ENCODE measurements at regions not wholly inside any gene's neighbourhood (a gene's known extent, or its start where the extent isn't known, plus 50 kb on each side); places are given as distances from the start of the nearest gene placed in this dataset.
"Not testable (repeated sequence)": the region's sequence is repeated elsewhere in the genome, so short reads cannot be mapped to it uniquely, and the experiment has no call there.

GRCh38 chr7:67928141-67928540, 931.5 kb downstream of the TYW1 start:
- CTCF ChIA-PET: no interaction called here
- DNase-seq: no peak
- ATAC-seq: no peak
- Mint-ChIP-seq H3K27me3 (no peaks in the 10 kb centered on the region), H3K4me1 (no peaks in the 10 kb centered on the region), H3K9me3 (ENCODE audit: low read depth) (peaks cover 14% of the 10 kb centered on the region), H3K4me3 (no peak overlapping the region), H3K27ac (no peak overlapping the region), H3K36me3 (no peaks in the 10 kb centered on the region)

GRCh38 chr7:67936447-67936846, 939.8 kb downstream of the TYW1 start:
- H3K27ac Mint-ChIP-seq, ATAC-seq, CTCF ChIA-PET, H3K27me3 Mint-ChIP-seq, DNase-seq, H3K36me3 Mint-ChIP-seq, H3K4me3 Mint-ChIP-seq, H3K4me1 Mint-ChIP-seq: not testable (repeated sequence)
- H3K9me3 Mint-ChIP-seq (ENCODE audit: low read depth): peaks cover 12% of the 10 kb centered on the region

- Mint-ChIP-seq H3K4me3 (no peak overlapping the region), H3K27me3 (no peaks in the 10 kb centered on the region), H3K4me1 (no peaks in the 10 kb centered on the region), H3K9me3 (ENCODE audit: low read depth) (peaks cover 6% of the 10 kb centered on the region), H3K27ac (no peak overlapping the region), H3K36me3 (no peaks in the 10 kb centered on the region)
- CTCF ChIA-PET: no interaction called here
- ATAC-seq (no peak), DNase-seq (no peak)
Measured at GRCh38 chr7:67940400-67940799, 943.8 kb downstream of the TYW1 start.

GRCh38 chr7:67947191-67947590, 950.6 kb downstream of the TYW1 start:
- no peak overlapping the region for H3K27ac Mint-ChIP-seq
- no peaks in the 10 kb centered on the region for H3K4me1 Mint-ChIP-seq
- no peak overlapping the region for H3K4me3 Mint-ChIP-seq
- ATAC-seq: no peak
- peaks cover 9% of the 10 kb centered on the region for H3K9me3 Mint-ChIP-seq (ENCODE audit: low read depth)
- CTCF ChIA-PET: no interaction called here
- H3K27me3 Mint-ChIP-seq: no peaks in the 10 kb centered on the region
- H3K36me3 Mint-ChIP-seq: no peaks in the 10 kb centered on the region
- no peak for DNase-seq

- Mint-ChIP-seq H3K36me3 (no peaks in the 10 kb centered on the region), H3K9me3 (ENCODE audit: low read depth) (peaks cover 9% of the 10 kb centered on the region), H3K27me3 (no peaks in the 10 kb centered on the region), H3K4me3 (no peak overlapping the region), H3K27ac (no peak overlapping the region), H3K4me1 (no peaks in the 10 kb centered on the region)
- ATAC-seq: no peak
- CTCF ChIA-PET: no interaction called here
- no peak for DNase-seq
Measured at GRCh38 chr7:67947646-67948045, 951.0 kb downstream of the TYW1 start.

- no peak overlapping the region for H3K27ac Mint-ChIP-seq
- CTCF ChIA-PET: no interaction called here
- no peaks in the 10 kb centered on the region for H3K36me3 Mint-ChIP-seq
- DNase-seq (no peak), ATAC-seq (no peak)
- no peak overlapping the region for H3K4me3 Mint-ChIP-seq
- no peaks in the 10 kb centered on the region for H3K27me3 Mint-ChIP-seq
- H3K4me1 Mint-ChIP-seq: no peaks in the 10 kb centered on the region
- peaks cover 9% of the 10 kb centered on the region for H3K9me3 Mint-ChIP-seq (ENCODE audit: low read depth)
Measured at GRCh38 chr7:67950321-67951083, 953.9 kb downstream of the TYW1 start.

- CTCF ChIA-PET: no interaction called here
- ATAC-seq (no peak), DNase-seq (no peak)
- Mint-ChIP-seq H3K4me3 (no peak overlapping the region), H3K27ac (no peak overlapping the region), H3K9me3 (ENCODE audit: low read depth) (peaks cover 14% of the 10 kb centered on the region), H3K36me3 (no peaks in the 10 kb centered on the region), H3K4me1 (no peaks in the 10 kb centered on the region), H3K27me3 (no peaks in the 10 kb centered on the region)
Measured at GRCh38 chr7:67955061-67955460, 958.4 kb downstream of the TYW1 start.

GRCh38 chr7:67962863-67963262, 966.2 kb downstream of the TYW1 start:
- Mint-ChIP-seq H3K9me3 (ENCODE audit: low read depth) (peaks cover 8% of the 10 kb centered on the region), H3K27ac (no peak overlapping the region), H3K4me1 (no peaks in the 10 kb centered on the region), H3K36me3 (no peaks in the 10 kb centered on the region), H3K4me3 (no peak overlapping the region), H3K27me3 (no peaks in the 10 kb centered on the region)
- CTCF ChIA-PET: no interaction called here
- no peak for ATAC-seq
- no peak for DNase-seq

GRCh38 chr7:67976490-67976889, 979.9 kb downstream of the TYW1 start:
- DNase-seq (no peak), ATAC-seq (no peak)
- H3K27ac Mint-ChIP-seq: no peak overlapping the region
- H3K36me3 Mint-ChIP-seq: no peaks in the 10 kb centered on the region
- H3K4me1 Mint-ChIP-seq: no peaks in the 10 kb centered on the region
- no peaks in the 10 kb centered on the region for H3K27me3 Mint-ChIP-seq
- H3K4me3 Mint-ChIP-seq: no peak overlapping the region
- CTCF ChIA-PET: no interaction called here
- H3K9me3 Mint-ChIP-seq (ENCODE audit: low read depth): peaks cover 16% of the 10 kb centered on the region

- Mint-ChIP-seq H3K27me3 (no peaks in the 10 kb centered on the region), H3K4me3 (no peak overlapping the region), H3K4me1 (no peaks in the 10 kb centered on the region), H3K27ac (no peak overlapping the region), H3K36me3 (no peaks in the 10 kb centered on the region), H3K9me3 (ENCODE audit: low read depth) (peaks cover 13% of the 10 kb centered on the region)
- DNase-seq (no peak), ATAC-seq (no peak)
- CTCF ChIA-PET: no interaction called here
Measured at GRCh38 chr7:67983486-67983885, 986.9 kb downstream of the TYW1 start.

- CTCF ChIA-PET: no interaction called here
- no peaks in the 10 kb centered on the region for H3K36me3 Mint-ChIP-seq
- no peak overlapping the region for H3K4me3 Mint-ChIP-seq
- ATAC-seq (no peak), DNase-seq (no peak)
- H3K27ac Mint-ChIP-seq: no peak overlapping the region
- H3K9me3 Mint-ChIP-seq (ENCODE audit: low read depth): peaks cover 13% of the 10 kb centered on the region
- no peaks in the 10 kb centered on the region for H3K4me1 Mint-ChIP-seq
- no peaks in the 10 kb centered on the region for H3K27me3 Mint-ChIP-seq
Measured at GRCh38 chr7:67984326-67984725, 987.7 kb downstream of the TYW1 start.

GRCh38 chr7:67989142-67989541, 992.5 kb downstream of the TYW1 start:
- CTCF ChIA-PET: no interaction called here
- no peak overlapping the region for H3K27ac Mint-ChIP-seq
- H3K27me3 Mint-ChIP-seq: no peaks in the 10 kb centered on the region
- DNase-seq (no peak), ATAC-seq (no peak)
- no peaks in the 10 kb centered on the region for H3K36me3 Mint-ChIP-seq
- peaks cover 9% of the 10 kb centered on the region for H3K9me3 Mint-ChIP-seq (ENCODE audit: low read depth)
- H3K4me3 Mint-ChIP-seq: no peak overlapping the region
- H3K4me1 Mint-ChIP-seq: no peaks in the 10 kb centered on the region

GRCh38 chr7:67990003-67990402, 993.4 kb downstream of the TYW1 start:
- no peak overlapping the region for H3K4me3 Mint-ChIP-seq
- no peaks in the 10 kb centered on the region for H3K27me3 Mint-ChIP-seq
- DNase-seq (no peak), ATAC-seq (no peak)
- no peaks in the 10 kb centered on the region for H3K4me1 Mint-ChIP-seq
- H3K9me3 Mint-ChIP-seq (ENCODE audit: low read depth): peaks cover 6% of the 10 kb centered on the region
- CTCF ChIA-PET: no interaction called here
- no peaks in the 10 kb centered on the region for H3K36me3 Mint-ChIP-seq
- no peak overlapping the region for H3K27ac Mint-ChIP-seq

- ATAC-seq (no peak), DNase-seq (no peak)
- no peaks in the 10 kb centered on the region for H3K36me3 Mint-ChIP-seq
- H3K27me3 Mint-ChIP-seq: no peaks in the 10 kb centered on the region
- no peak overlapping the region for H3K4me3 Mint-ChIP-seq
- H3K4me1 Mint-ChIP-seq: no peaks in the 10 kb centered on the region
- H3K27ac Mint-ChIP-seq: no peak overlapping the region
- CTCF ChIA-PET: no interaction called here
- peaks cover 6% of the 10 kb centered on the region for H3K9me3 Mint-ChIP-seq (ENCODE audit: low read depth)
Measured at GRCh38 chr7:67990716-67991115, 994.1 kb downstream of the TYW1 start.

- Mint-ChIP-seq H3K27me3 (no peaks in the 10 kb centered on the region), H3K36me3 (no peaks in the 10 kb centered on the region), H3K4me3 (no peak overlapping the region), H3K27ac (no peak overlapping the region), H3K9me3 (ENCODE audit: low read depth) (peaks cover 9% of the 10 kb centered on the region), H3K4me1 (no peaks in the 10 kb centered on the region)
- DNase-seq (no peak), ATAC-seq (no peak)
- CTCF ChIA-PET: no interaction called here
Measured at GRCh38 chr7:67992287-67992686, 995.7 kb downstream of the TYW1 start.
